ENCODE measurements at regions not wholly inside any gene's neighbourhood (a gene's known extent, or its start where the extent isn't known, plus 50 kb on each side); places are given as distances from the start of the nearest gene placed in this dataset.

- TF ChIP-seq EZH2 (IDR thresholded peaks at IDR 0.05), result no peak
- TF ChIP-seq, protein P1, sequence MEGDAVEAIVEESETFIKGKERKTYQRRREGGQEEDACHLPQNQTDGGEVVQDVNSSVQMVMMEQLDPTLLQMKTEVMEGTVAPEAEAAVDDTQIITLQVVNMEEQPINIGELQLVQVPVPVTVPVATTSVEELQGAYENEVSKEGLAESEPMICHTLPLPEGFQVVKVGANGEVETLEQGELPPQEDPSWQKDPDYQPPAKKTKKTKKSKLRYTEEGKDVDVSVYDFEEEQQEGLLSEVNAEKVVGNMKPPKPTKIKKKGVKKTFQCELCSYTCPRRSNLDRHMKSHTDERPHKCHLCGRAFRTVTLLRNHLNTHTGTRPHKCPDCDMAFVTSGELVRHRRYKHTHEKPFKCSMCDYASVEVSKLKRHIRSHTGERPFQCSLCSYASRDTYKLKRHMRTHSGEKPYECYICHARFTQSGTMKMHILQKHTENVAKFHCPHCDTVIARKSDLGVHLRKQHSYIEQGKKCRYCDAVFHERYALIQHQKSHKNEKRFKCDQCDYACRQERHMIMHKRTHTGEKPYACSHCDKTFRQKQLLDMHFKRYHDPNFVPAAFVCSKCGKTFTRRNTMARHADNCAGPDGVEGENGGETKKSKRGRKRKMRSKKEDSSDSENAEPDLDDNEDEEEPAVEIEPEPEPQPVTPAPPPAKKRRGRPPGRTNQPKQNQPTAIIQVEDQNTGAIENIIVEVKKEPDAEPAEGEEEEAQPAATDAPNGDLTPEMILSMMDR (IDR thresholded peaks at IDR 0.05), result no peak
- Histone ChIP-seq H3K27me3 (no peaks in the 10 kb centered on the region), H2AFZ (replicated peaks) (no peak overlapping the region), H3K36me3 (no peaks in the 10 kb centered on the region), H3K4me1 (no peaks in the 10 kb centered on the region), H3K9ac (no peak overlapping the region), H3K4me3 (no peak overlapping the region), H3K9me3 (ENCODE audit: low read depth) (no peaks in the 10 kb centered on the region), H3K4me2 (no peak overlapping the region), H3K27ac (no peak overlapping the region), H4K20me1 (ENCODE audit: low read depth) (no peaks in the 10 kb centered on the region), H3K79me2 (ENCODE audit: low read depth) (no peaks in the 10 kb centered on the region), H3F3A (ENCODE audit: low read depth) (no peaks in the 10 kb centered on the region)
- H3K27me3 Mint-ChIP-seq (ENCODE audit: insufficient read depth, low read depth), result peaks cover 7% of the 10 kb centered on the region
- peaks cover 3% of the 10 kb centered on the region for H3K9me3 Mint-ChIP-seq
- H3K27ac Mint-ChIP-seq, result no peak overlapping the region
- no peak for DNase-seq (ENCODE audit: low spot score)
- H3K4me1 Mint-ChIP-seq, result peaks cover 29% of the 10 kb centered on the region
- H3K36me3 Mint-ChIP-seq, result no peaks in the 10 kb centered on the region
- H3K4me3 Mint-ChIP-seq, result no peak overlapping the region
These were observed 136.2 kb upstream of the RASGEF1B start for GRCh38 chr4:81607950-81608349.

DNA sequence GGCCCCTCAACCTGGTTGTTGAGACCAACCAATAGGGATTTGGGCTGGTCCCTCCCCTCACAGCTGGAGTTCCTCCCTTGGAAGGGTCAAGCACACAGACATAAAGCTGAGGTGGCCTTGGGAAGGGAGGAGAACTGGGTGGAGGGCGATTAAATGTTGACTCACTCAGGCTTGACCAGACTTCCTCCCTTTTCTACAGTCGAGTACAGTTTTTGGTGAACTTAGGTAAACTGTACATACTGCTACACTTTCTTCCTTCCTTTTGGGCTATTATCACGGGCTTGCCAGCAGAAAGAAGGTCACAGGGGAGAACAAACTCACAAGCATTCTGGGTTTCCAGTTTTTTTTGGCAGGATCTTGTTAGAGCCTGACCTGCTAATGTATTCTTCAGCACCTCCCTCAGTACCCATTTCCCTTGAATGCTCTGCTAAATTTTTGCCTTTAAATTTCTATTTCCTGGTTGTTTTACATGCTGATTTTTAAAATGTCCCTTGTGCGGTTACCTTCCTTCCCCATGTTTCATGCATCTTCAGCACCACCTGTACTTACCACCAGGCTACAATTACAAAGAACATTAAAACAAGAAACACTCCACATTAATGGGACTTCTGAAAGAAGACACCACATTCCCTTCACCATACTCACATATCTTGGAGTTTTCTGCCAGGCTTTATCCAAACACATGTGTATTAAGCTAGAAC is 135.2 kb upstream of the RASGEF1B start:
- TF ChIP-seq, protein P1 (IDR thresholded peaks at IDR 0.05), result no peak
- TF ChIP-seq EZH2phosphoT487 (IDR thresholded peaks at IDR 0.05) (no peak), EZH2 (IDR thresholded peaks at IDR 0.05) (no peak)
- H3K4me2 ChIP-seq, result no peak overlapping the region

DNA sequence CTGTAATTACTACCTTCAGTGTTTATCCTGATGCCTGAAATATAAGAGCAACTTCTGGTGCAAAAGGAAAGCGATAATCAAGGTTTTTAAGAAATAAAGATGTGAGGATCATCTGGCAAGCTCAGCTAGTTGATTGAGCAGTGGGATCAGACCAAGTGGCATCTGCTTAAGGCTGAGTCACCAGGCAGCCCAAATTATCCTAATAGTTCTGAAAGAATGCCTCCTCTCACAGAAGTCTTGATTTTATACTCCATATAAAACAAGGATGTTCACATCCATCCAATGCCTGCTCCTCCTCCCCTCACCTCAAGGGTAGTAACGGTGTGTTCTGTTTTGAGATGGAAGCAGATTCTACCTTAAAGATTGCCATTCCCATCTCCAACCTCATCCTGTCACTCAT is 134.5 kb upstream of the RASGEF1B start:
- no peaks in the 10 kb centered on the region for H3K27me3 ChIP-seq
- DNase-seq (ENCODE audit: low spot score), result no peak
- H3K4me1 Mint-ChIP-seq, result peaks cover 36% of the 10 kb centered on the region
- H3K4me3 ChIP-seq, result no peak overlapping the region
- peaks cover 3% of the 10 kb centered on the region for H3K9me3 Mint-ChIP-seq
- H3F3A ChIP-seq (ENCODE audit: low read depth), result peaks cover 3% of the 10 kb centered on the region
- peaks cover 3% of the 10 kb centered on the region for H3K4me1 ChIP-seq
- H3K9me3 ChIP-seq (ENCODE audit: low read depth), result no peaks in the 10 kb centered on the region
- TF ChIP-seq, protein P1 (IDR thresholded peaks at IDR 0.05), result no peak
- no peak for TF ChIP-seq EZH2phosphoT487 (IDR thresholded peaks at IDR 0.05)
- no peak for TF ChIP-seq EZH2 (IDR thresholded peaks at IDR 0.05)
- H3K4me3 Mint-ChIP-seq, result no peak overlapping the region
- H3K36me3 ChIP-seq, result no peaks in the 10 kb centered on the region
- H3K4me2 ChIP-seq, result no peak overlapping the region
- no peaks in the 10 kb centered on the region for H4K20me1 ChIP-seq (ENCODE audit: low read depth)
- H3K27me3 Mint-ChIP-seq (ENCODE audit: insufficient read depth, low read depth), result peaks cover 7% of the 10 kb centered on the region
- H3K27ac Mint-ChIP-seq, result no peak overlapping the region
- H3K27ac ChIP-seq, result no peak overlapping the region
- no peak overlapping the region for H2AFZ ChIP-seq (replicated peaks)
- no peak overlapping the region for H3K9ac ChIP-seq
- no peaks in the 10 kb centered on the region for H3K79me2 ChIP-seq (ENCODE audit: low read depth)
- no peaks in the 10 kb centered on the region for H3K36me3 Mint-ChIP-seq

More for the DNA sequence above, 135.2 kb upstream of the RASGEF1B start:
- Mint-ChIP-seq H3K36me3 (no peaks in the 10 kb centered on the region), H3K9me3 (peaks cover 3% of the 10 kb centered on the region), H3K4me1 (peaks cover 32% of the 10 kb centered on the region), H3K4me3 (no peak overlapping the region), H3K27ac (no peak overlapping the region), H3K27me3 (ENCODE audit: insufficient read depth, low read depth) (peaks cover 7% of the 10 kb centered on the region)
- no peak overlapping the region for H2AFZ ChIP-seq (replicated peaks)
- H3K27ac ChIP-seq, result no peak overlapping the region
- no peaks in the 10 kb centered on the region for H3K4me1 ChIP-seq
- no peak for DNase-seq (ENCODE audit: low spot score)
- no peaks in the 10 kb centered on the region for H3K79me2 ChIP-seq (ENCODE audit: low read depth)
- no peaks in the 10 kb centered on the region for H3K36me3 ChIP-seq
- H3K4me3 ChIP-seq, result no peak overlapping the region
- H4K20me1 ChIP-seq (ENCODE audit: low read depth), result no peaks in the 10 kb centered on the region
- H3F3A ChIP-seq (ENCODE audit: low read depth), result no peaks in the 10 kb centered on the region
- no peak overlapping the region for H3K9ac ChIP-seq
- H3K27me3 ChIP-seq, result no peaks in the 10 kb centered on the region
- H3K9me3 ChIP-seq (ENCODE audit: low read depth), result no peaks in the 10 kb centered on the region

Measured in neural progenitor cell (in vitro differentiated cells).